Endothelial cell (in vitro differentiated cells): ENCODE measurements at regions not wholly inside any gene's neighbourhood (a gene's known extent, or its start where the extent isn't known, plus 50 kb on each side); places are given as distances from the start of the nearest gene placed in this dataset.

Experiments used
- DNase-seq: peaks from one replicate; pipeline ENCODE4 v3.0.0; 2021; ENCODE audit warnings: low spot score
- H3K27ac Mint-ChIP-seq: one replicate; pipeline ENCODE4 v1.8.0; 2021; ENCODE audit warnings: mixed read lengths, inconsistent platforms; ENCODE audit not compliant: unreplicated experiment
- H3K27me3 Mint-ChIP-seq: one replicate; pipeline ENCODE4 v1.8.0; 2021; ENCODE audit warnings: mild to moderate bottlenecking, moderate library complexity, mixed read lengths, inconsistent platforms; ENCODE audit not compliant: unreplicated experiment
- H3K36me3 Mint-ChIP-seq: one replicate; pipeline ENCODE4 v1.8.0; 2021; ENCODE audit warnings: mild to moderate bottlenecking, low read depth, mixed read lengths, inconsistent platforms; ENCODE audit not compliant: unreplicated experiment
- H3K4me1 Mint-ChIP-seq: one replicate; pipeline ENCODE4 v1.8.0; 2021; ENCODE audit warnings: mild to moderate bottlenecking, mixed read lengths, inconsistent platforms; ENCODE audit not compliant: unreplicated experiment
- H3K4me3 Mint-ChIP-seq: one replicate; pipeline ENCODE4 v1.8.0; 2021; ENCODE audit warnings: mild to moderate bottlenecking, mixed read lengths, inconsistent platforms; ENCODE audit not compliant: unreplicated experiment
- H3K9me3 Mint-ChIP-seq: one replicate; pipeline ENCODE4 v1.8.0; 2021; ENCODE audit warnings: mixed read lengths, inconsistent platforms; ENCODE audit not compliant: unreplicated experiment
- CTCF ChIP-seq: fragments of 200-600 bp; sonication (generic); IDR thresholded peaks from one replicate; pipeline ENCODE4 v1.5.0; 2021; ENCODE audit warnings: antibody characterized with exemption; ENCODE audit not compliant: unreplicated experiment

- no peak overlapping the region for H3K4me3 Mint-ChIP-seq
- H3K27ac Mint-ChIP-seq = no peak overlapping the region
- no peak for TF ChIP-seq CTCF
- H3K4me1 Mint-ChIP-seq = no peaks in the 10 kb centered on the region
- no peaks in the 10 kb centered on the region for H3K9me3 Mint-ChIP-seq
- DNase-seq = no peak
- H3K27me3 Mint-ChIP-seq = no peaks in the 10 kb centered on the region
- H3K36me3 Mint-ChIP-seq = no peaks in the 10 kb centered on the region
These were observed 852.6 kb upstream of the ID2 start for GRCh38 chr2:7829241-7829640.

GRCh38 chr2:7830616-7831015 is 851.2 kb upstream of the ID2 start:
- H3K27me3 Mint-ChIP-seq = no peaks in the 10 kb centered on the region
- DNase-seq = no peak
- H3K9me3 Mint-ChIP-seq = no peaks in the 10 kb centered on the region
- no peak overlapping the region for H3K4me3 Mint-ChIP-seq
- no peak overlapping the region for H3K27ac Mint-ChIP-seq
- peaks cover 4% of the 10 kb centered on the region for H3K4me1 Mint-ChIP-seq
- no peak for TF ChIP-seq CTCF
- H3K36me3 Mint-ChIP-seq = no peaks in the 10 kb centered on the region

GRCh38 chr2:7835151-7835550 is 846.7 kb upstream of the ID2 start:
- Mint-ChIP-seq H3K36me3 (no peaks in the 10 kb centered on the region), H3K27ac (no peak overlapping the region), H3K4me3 (no peak overlapping the region), H3K27me3 (no peaks in the 10 kb centered on the region), H3K4me1 (peaks cover 4% of the 10 kb centered on the region), H3K9me3 (no peaks in the 10 kb centered on the region)
- no peak for TF ChIP-seq CTCF
- no peak for DNase-seq

- Mint-ChIP-seq H3K4me3 (no peak overlapping the region), H3K27me3 (no peaks in the 10 kb centered on the region), H3K36me3 (no peaks in the 10 kb centered on the region), H3K27ac (no peak overlapping the region), H3K4me1 (peaks cover 4% of the 10 kb centered on the region), H3K9me3 (peaks cover 2% of the 10 kb centered on the region)
- DNase-seq = no peak
- no peak for TF ChIP-seq CTCF
These were observed 845.9 kb upstream of the ID2 start for GRCh38 chr2:7835693-7836680.

GRCh38 chr2:7837237-7837760 is 844.6 kb upstream of the ID2 start:
- TF ChIP-seq CTCF = no peak
- Mint-ChIP-seq H3K27ac (no peak overlapping the region), H3K36me3 (no peaks in the 10 kb centered on the region), H3K27me3 (no peaks in the 10 kb centered on the region), H3K9me3 (peaks cover 4% of the 10 kb centered on the region), H3K4me3 (no peak overlapping the region), H3K4me1 (peaks cover 4% of the 10 kb centered on the region)
- no peak for DNase-seq
